ENCODE measurements at regions not wholly inside any gene's neighbourhood (a gene's known extent, or its start where the extent isn't known, plus 50 kb on each side); places are given as distances from the start of the nearest gene placed in this dataset.
"Not testable (repeated sequence)": the region's sequence is repeated elsewhere in the genome, so short reads cannot be mapped to it uniquely, and the experiment has no call there.

DNA sequence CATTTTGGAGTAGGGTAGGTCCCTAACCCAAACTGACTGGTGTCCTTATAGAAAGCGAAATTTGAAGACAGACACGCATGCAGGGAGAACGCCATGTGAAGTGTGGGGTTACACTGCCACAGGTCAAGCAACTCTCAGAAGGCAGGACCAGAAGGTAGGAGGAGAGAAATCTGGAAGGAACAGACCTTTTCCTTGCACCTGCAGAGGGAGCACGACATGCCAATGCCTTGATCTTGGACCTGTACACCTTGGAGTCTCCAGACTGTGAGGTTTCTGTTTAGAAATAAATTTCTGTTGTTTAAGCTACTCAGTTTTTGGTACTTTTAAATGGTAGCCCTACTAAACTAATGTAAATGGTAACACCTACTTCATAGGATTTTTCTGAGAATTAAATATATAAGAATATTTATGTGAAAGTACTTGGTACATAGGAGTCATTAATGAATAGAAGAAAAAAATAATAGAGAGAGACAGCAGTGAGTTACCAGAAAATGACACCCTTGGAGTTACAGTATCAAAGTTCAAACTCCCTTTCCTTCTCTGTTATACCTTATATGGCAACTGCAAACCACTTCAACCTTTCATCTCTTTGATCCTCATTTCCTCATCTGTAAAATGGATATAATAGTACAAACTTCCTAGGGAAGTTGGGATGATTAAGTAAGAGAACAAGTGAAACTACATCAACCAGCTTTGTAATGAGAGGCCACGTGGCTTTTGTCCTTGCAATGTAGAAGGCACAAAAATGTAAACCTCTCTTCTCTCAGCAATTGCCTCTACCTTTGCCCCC is 184.9 kb upstream of the PARD3B start:
- DNase-seq (ENCODE audit: low read depth), result no peak

DNA sequence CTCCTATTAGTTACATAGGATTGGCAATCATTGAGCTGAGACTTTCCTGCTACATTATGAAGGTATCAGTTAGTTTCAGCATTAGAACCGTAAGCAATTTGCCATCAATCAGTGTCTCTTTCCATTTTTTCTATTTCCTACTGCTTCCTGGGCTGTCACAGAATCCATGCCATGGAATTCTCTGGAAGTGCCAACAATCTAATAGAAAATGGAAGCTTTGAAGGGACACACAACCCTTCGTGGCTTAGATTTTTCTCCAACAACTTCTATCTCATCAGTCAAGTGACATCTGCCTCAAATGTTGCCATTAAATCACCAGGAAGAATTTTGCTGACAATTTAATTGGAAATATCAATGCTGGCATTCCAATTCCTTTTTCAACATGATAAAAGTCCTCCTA is 183.5 kb upstream of the PARD3B start:
- DNase-seq (ENCODE audit: low read depth), result no peak

DNA sequence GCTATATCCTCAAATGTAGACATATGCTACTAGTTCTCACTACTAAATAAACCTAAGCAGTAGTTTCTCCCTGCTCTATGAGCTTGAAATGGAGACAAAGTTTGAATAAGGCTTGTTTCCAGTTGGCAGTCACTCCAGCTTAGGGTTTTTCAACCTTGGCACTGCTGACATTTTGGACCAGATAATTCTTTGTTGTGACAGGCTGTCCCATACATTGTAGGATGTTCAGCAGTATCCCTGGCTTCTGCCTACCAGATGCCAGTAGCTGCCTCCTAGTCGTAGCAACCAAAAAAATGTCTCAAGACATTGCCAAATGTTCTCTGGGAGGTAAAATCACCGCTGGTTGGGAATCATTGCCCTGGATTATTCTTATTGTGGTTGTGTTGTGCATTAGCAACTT is 182.7 kb upstream of the PARD3B start:
- no peak for DNase-seq (ENCODE audit: low read depth)

DNA sequence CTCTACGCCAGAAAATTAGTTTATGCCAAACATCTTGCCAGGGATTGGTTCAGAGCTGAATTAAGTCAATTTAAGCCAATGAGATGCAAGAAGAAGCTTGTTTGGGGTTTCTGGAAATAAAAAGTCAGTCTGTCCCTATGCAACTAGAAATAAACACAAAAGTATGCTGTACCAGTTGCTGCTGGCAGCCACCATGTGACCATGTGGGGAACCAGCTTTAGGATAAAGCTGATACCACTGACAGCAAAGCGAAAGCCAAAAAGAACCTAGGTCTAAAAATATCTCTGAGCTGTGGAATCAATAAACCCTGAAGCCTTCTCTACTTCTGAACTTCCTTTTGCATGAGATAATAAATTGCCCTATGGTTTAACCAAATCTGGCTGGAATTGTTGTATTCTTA is 181.8 kb upstream of the PARD3B start:
- DNase-seq (ENCODE audit: low read depth), result no peak

DNA sequence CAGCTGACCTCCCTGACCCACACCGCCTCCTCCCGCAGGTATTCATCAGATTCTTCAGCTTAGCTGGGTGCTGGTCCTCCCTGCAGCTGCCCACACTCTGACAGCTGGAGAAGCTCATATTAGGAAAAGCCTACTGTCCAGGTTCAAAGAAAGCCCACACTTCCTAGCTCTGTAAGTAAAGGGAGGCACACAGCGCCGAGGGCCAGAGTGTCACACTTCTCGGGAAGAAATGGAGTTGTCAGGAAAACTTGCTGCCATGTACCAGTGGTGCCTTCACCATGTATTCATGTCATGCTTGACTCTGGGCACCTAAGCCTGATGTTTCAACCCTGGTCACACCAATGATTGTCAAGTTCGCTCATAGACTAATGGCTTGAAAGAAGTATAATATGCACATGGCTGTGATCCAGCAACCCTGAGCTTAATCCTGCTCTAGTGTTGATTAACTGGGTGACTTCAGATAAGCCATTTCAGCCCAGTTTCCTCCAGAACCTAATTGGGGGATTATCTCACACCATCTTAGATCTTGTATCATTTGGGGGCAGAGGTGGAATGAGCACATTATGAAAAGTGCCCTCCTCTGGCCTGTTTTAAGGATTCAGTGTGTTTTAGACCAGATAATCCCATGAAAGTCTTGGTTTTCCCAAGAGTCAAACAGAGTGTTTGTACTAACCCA is 180.3 kb upstream of the PARD3B start:
- DNase-seq (ENCODE audit: low read depth), result no peak

DNA sequence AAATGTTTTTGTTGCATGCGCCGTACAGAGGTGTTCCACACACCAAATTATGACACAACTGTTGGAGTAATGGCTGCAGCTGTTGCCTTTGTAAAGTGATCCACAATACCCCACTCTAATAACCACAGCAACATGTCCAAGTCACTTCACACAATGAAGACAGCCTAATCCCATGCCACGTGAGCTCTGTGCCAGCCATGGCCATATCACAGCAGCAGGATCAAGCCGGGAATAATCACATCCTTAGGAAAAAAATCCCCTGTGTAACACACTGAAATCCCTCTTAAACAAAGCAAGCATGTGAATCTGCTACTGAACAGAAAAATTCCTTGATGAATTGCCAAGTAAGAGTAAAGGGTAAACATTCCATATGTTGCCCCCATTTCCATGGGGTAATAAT is 179.5 kb upstream of the PARD3B start:
- DNase-seq (ENCODE audit: low read depth), result no peak

DNA sequence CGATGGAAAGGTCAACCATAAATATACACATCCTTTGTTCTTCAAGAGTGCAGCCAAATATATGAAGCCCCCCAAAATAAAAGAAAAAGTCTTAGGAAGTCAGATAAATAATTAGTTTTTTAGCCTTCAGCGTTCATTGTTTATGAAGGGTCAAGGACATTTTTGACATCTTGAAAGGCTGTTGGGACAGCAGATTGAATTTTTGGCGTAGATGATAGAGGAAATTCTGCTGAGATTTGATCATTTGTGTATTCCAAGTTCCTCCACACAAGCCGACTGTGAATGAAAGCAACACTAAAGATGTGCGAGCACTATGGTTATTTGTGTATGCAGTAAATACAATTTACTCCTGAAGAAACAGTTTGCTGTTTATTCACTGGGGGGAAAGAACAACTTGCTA is 177.8 kb upstream of the PARD3B start:
- no peak for DNase-seq (ENCODE audit: low read depth)

DNA sequence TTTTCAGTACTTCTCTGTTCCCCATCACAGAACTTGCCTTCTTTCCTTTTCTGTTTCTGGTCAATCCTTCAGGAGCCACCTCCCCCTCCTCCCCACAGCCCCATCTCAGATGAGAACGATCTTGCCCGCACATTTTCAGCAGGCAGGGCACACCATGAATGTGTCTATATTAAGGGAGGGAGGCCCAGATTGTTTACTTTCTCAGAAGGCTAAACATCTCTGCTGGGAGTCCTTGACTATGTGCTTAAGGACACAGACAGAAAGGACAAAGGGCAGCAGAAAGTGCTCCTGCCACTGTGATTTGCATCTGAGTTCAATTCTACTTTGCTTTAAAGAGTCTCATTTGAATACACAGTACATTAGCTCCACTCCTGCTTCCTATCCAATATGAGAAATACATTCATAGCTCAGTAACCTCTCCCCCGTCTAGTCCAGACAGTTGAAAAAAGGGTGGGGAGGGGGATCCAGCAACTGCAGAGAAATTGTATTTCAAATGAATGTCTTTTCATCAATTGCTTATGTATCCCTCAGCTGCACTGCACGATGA is 175.0 kb upstream of the PARD3B start:
- no peak for DNase-seq (ENCODE audit: low read depth)

DNA sequence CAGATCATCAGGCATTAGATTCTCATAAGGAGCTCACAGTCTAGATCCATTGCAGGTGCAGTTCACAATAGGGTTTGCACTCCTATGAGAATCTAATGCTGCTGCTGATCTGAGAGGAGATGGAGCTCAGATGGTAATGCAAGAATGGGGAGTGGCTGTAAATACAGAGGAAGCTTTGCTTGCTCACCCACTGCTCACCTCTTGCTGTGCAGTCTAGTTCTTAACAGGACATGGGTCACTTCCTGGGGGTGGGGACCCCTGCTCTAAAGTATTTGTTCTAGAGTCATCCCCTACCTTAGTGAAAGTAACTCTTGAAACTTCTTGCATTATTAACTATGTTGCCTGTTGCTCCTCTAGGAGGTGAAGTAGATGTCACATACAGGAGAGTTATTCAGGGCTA is 171.3 kb upstream of the PARD3B start:
- DNase-seq (ENCODE audit: low read depth), result no peak

DNA sequence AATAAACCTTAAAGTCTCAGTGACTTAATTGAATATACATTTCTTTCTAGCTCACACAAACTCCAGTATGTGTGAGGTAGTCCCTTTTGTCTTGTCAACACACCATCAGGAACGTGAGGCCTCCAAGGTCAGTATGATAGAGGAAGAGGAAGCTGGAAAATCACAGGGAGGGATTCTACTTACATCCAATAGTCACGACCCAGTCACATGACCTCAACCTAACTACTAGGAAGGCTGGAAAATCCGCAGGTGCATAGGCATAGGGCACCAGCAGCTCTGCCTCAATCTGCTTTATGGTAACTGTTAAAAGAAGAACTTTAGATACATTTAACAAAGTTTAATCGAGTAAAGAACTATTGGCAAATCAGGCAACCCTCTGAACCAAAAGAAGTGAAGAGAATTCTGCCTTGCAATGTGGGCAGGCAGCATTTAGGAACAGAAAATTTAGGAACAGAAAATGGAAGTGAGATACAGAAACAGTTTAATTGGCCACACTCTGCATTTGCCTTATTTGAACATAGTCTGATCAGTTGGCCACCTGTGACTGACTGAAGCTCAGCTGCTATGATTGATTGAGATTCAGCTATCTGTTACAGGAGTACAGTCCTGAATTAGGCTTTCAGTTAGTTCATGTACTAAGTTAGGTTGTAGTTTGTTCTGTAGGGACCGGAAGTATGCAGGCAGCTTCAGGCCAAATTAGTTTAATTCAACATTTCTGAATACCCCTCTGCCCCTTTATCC is 165.0 kb upstream of the PARD3B start:
- DNase-seq (ENCODE audit: low read depth), result no peak

DNA sequence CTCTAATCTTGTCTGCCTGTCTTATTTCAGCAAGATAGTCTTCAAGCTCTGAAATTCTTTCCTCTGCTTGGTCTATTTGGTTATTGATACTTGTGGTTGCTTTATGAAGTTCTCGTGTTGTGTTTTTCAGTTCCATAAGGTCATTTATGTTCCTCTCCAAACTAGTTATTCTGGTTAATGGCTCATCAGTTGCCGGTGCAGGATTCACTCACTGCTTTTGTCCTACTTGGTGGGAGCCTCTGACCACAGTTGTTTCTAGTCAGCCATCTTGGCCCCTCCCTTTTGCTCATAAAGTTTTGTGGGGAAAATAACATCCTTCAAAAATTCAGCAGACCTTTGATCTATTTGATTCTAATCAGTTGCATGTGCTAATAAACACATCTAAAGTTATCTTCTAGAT is 158.6 kb upstream of the PARD3B start:
- DNase-seq (ENCODE audit: low read depth), result no peak

DNA sequence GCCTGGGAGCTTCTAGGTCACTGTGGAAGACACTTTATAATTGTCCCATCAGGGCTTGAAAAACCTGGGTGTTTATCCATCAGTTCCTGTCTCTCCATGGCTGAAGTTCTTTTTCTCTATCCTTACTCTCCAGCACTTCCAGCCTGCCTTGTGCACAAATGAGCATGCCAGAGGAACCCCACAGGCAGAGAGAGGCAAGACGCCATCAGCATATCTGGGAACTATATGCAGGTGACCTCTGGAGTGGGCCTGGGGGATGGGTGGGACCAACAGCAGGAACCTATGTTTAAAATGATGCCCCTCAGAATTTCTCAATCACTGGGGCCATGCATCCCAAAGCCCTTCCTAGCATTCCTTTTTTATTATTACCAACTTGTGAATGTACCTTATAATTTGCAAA is 156.2 kb upstream of the PARD3B start:
- no peak for DNase-seq (ENCODE audit: low read depth)

DNA sequence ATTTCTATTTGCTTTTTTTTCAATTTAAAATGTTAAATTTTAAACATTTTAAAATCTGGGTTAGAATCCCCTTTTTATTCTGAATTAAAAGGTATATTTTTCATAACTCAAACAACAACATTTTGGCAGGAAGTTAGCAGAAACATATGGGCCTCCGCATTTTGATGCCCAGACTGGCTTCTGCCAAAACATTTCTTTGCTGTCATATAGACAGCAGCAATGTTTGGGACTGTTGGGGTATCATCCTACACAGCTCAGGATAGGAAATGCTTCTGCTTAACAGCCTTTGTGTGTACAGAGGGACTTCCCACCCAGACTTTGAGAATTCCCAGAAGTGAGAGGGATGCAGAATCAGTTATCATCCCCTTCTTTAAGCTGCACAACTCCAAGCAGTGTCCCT is 155.4 kb upstream of the PARD3B start:
- no peak for DNase-seq (ENCODE audit: low read depth)

DNA sequence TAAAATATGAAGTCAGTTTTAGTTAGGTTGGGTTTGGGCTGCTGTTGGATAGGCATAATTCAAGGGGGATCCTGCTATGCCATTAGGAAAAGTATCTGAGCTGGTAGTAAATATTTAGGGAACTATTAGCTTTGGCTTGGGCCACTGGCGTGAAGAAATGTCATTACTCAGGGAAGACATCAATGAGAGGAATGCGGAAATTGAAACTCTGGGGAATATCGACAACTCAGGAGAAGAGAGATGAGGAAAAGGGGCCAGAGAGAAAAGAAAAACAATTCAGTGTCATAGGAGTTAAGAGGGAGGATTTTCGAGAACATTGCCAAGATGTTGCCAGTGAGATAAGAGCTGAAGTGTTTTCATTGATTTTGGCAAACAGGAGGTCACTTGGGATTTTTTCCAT is 149.7 kb upstream of the PARD3B start:
- DNase-seq (ENCODE audit: low read depth), result no peak

DNA sequence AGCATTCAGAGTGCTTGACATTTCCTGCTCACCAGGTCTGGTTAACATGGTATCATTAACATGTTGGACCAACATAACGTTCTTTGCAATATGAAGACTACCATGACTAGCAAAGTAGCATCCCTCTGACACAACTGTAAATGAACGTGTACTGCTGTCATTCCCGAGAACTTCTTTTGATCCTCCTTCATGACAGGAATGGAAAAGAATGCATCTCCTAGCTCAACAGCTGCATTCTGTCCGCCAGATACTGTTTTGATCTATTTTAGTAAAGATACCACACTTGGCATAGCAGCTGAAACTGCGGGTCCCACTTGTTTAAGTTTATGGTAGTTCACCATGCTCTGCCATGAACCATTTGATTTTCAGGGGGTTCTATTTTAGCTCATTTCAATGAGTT is 144.2 kb upstream of the PARD3B start:
- DNase-seq (ENCODE audit: low read depth), result no peak

DNA sequence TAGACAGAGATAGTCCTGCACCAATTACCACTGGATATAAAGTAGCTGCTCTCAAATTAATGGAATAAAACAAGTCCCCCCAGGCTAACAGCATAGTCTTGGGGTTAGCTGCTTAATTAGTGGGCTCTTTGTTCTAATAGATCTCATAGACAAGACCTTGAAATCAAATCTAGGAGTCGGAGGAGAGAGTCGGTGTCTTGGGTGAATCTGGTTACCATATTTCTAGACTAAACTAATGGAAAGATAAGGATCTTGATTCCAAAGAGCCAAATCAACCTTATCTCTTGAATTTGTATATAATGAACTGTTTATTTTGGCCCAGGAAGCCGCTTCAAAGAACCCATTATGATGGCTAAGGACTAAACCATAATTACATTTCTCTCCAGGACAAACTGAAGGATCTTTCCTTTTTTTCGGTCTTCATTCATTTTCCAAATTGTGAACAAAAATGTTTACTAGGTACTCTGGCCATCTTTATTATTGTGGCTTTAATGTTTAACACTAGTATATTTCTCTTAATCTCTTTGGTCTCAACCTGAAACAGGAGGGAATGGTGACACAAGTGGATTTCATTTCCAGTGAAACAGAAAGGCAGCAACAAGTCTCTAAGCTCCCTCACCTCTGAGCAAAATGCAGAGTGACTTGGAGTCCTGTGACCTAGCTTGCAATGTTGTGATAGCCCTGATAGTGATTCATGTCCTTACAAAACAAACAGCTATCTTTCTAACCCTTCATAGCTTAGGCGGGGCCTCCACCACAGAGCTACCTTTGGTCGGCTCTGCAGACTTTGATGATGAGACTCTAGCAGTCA is 137.9 kb upstream of the PARD3B start:
- DNase-seq (ENCODE audit: low read depth), result peak; percentile 44

DNA sequence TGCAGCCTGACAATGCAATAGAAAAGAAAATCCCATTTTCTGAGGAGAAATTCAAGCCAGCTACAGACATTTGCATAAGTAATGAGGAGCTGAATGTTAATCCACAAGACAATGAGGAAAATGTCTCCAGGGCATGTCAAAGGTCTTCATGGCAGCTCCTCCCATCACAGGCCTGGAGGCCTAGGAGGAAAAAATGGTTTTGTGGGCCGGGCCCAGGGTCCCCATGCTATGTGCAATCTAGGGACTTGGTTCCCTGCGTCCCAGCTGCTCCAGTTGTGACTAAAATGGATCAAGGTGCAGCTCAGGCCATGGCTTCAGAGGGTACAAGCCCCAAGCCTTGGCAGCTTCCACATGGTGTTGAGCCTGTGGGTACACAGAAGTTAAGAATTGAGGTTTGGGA is 132.5 kb upstream of the PARD3B start:
- not testable (repeated sequence) for DNase-seq (ENCODE audit: low read depth)

DNA sequence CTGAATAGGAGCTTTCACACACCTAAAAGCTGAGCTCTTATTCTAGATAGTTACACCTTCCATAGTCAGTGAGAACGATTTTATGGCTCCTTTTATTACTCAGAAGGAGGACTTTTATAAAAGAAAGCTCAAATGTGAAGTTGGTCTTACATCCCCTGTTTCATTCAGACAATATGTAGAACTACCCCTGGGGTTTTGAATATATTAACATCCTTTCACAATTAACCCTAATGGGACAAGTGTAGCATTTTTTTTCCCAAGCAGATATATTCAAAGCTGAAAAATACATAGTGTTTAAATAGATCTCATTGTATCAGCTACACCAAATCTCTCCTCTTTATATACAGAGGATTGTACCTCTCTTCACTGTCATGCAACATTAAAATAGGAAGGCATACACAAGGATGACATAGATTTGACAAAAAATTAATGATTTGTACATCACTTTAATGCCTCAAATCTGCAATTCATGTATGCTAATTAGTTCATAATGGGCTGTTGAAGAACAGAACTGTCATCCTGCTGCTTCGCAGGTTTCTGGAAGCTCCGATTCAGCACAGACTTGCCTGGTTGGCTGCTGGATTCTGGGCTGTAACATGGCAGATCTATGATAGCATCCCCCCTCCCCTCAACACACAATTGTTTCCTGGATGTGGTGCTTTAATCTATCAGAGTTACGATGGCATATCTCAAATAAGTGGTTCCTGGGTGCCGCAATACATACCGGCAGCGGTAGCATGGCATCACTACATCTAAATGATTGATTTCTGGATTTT is 129.7 kb upstream of the PARD3B start:
- DNase-seq (ENCODE audit: low read depth), result no peak

DNA sequence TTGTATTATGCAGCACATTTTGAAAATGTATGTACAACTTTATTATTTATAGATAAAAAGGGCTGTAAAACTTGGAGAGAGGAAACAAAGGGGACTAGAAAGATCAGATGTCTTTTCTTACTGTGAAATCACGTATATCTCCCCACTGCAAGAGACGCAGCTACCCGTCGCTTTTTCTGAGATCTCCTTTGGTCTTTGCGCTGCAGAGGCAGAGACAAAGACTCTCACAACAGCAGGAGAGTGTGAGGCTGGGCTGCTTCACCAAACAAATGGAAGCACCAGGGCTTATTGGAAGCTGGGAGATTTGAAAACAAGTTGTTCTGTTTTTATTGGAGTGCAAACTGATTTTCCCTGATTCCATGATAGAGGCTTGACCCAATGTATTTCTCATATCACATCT is 129.0 kb upstream of the PARD3B start:
- no peak for DNase-seq (ENCODE audit: low read depth)

DNA sequence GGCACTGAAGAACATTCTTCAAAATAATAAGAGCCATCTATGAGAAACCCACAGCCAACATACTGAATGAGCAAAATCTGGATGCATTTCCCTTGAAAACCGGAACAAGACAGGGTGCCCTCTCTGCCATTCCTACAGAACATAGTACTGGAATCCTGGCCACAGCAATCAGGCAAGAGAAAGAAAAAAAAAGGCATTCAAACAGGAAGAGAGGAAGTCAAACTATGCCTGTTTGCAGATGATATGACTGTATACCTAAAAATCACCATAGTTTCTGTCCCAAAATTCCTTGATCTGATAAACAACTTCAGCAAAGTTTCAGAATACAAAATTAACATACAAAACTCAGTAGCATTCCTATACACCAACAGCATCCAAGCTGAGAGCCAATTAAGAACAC is 119.5 kb upstream of the PARD3B start:
- DNase-seq (ENCODE audit: low read depth), result no peak

DNA sequence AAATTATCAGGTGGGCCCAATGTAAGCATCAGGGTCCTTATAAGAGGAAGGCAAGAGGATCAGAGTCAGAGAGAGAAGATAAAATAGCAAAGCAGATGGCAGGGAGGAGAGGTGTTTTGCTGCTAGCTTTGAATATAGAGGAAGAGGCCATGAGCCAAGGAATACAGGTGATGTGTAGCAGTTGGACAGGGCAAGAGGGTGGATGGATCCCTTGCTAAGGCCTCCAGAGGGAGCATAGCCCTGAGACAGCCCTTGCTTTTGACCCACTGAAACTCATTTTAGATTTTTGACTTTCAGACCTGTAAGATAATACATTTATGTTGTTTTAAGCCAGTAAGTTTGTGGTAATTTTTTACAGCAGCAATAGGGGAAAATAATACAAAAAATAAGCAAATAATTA is 116.6 kb upstream of the PARD3B start:
- DNase-seq (ENCODE audit: low read depth), result no peak
